SK-N-SH treated with all-trans-retinoic acid at 6 μM for 48 hours (cell line): ENCODE measurements at regions not wholly inside any gene's neighbourhood (a gene's known extent, or its start where the extent isn't known, plus 50 kb on each side); places are given as distances from the start of the nearest gene placed in this dataset.

ENCODE experiments used
- ATAC-seq: fragments of 200-7000 bp; cut with Tn5 transposase; 3 replicates; pipeline ENCODE4 v1.9.1; 2020; ENCODE audit warnings: mild to moderate bottlenecking, moderate library complexity
- ARNTL ChIP-seq: fragments of 450-650 bp; formaldehyde crosslinking; IDR thresholded peaks from 2 replicates; pipeline ENCODE4 v1.5.0; 2020; ENCODE audit warnings: low read depth, mild to moderate bottlenecking, moderate library complexity, borderline replicate concordance
- BACH2 ChIP-seq: fragments of 250-450 bp; sonication (Bioruptor Pico); IDR thresholded peaks from 2 replicates; pipeline ENCODE4 v1.9.0; 2021; ENCODE audit warnings: mild to moderate bottlenecking, borderline replicate concordance
- CSDC2 ChIP-seq: fragments of 250-450 bp; sonication (Bioruptor Pico); IDR thresholded peaks from 2 replicates; pipeline ENCODE4 v1.5.0; 2020; ENCODE audit warnings: mild to moderate bottlenecking, moderate library complexity
- CSRNP3 ChIP-seq: fragments of 250-450 bp; sonication (Bioruptor Pico); IDR thresholded peaks from 2 replicates; pipeline ENCODE4 v1.5.1; 2021; ENCODE audit warnings: mild to moderate bottlenecking, moderate library complexity
- GLIS3 ChIP-seq: fragments of 250-450 bp; sonication (Bioruptor Pico); IDR thresholded peaks from 2 replicates; pipeline ENCODE4 v1.5.0; 2020; ENCODE audit warnings: mild to moderate bottlenecking, moderate library complexity
- ISL1 ChIP-seq: fragments of 250-450 bp; sonication (Bioruptor Pico); IDR thresholded peaks from 2 replicates; pipeline ENCODE4 v2.1.2; 2022; ENCODE audit warnings: mild to moderate bottlenecking, moderate library complexity
- OSR1 ChIP-seq: fragments of 250-450 bp; sonication (Bioruptor Pico); IDR thresholded peaks from 2 replicates; pipeline ENCODE4 v1.8.0; 2022; ENCODE audit warnings: moderate library complexity, mild to moderate bottlenecking, inconsistent platforms
- PATZ1 ChIP-seq: fragments of 250-450 bp; sonication (Bioruptor Pico); IDR thresholded peaks from 2 replicates; pipeline ENCODE4 v1.8.0; 2020; ENCODE audit warnings: mild to moderate bottlenecking, moderate library complexity, borderline replicate concordance
- POU6F1 ChIP-seq: fragments of 250-450 bp; sonication (Bioruptor Pico); IDR thresholded peaks from 2 replicates; pipeline ENCODE4 v1.8.0; 2021; ENCODE audit warnings: low read depth, mild to moderate bottlenecking, moderate library complexity, borderline replicate concordance
- PPARA ChIP-seq: fragments of 250-450 bp; sonication (Bioruptor Pico); IDR thresholded peaks from 2 replicates; pipeline ENCODE4 v1.5.0; 2020; ENCODE audit warnings: mild to moderate bottlenecking, borderline replicate concordance
- RARB ChIP-seq: fragments of 250-450 bp; sonication (Bioruptor Pico); IDR thresholded peaks from 2 replicates; pipeline ENCODE4 v1.8.0; 2021; ENCODE audit warnings: mild to moderate bottlenecking, moderate library complexity
- SNAI2 ChIP-seq: fragments of 250-450 bp; sonication (Bioruptor Pico); IDR thresholded peaks from 2 replicates; pipeline ENCODE4 v1.5.0; 2020; ENCODE audit warnings: mild to moderate bottlenecking, moderate library complexity
- TCF4 ChIP-seq: fragments of 250-450 bp; sonication (Bioruptor Pico); IDR thresholded peaks from 2 replicates; pipeline ENCODE4 v1.8.0; 2021; ENCODE audit warnings: mild to moderate bottlenecking, moderate library complexity, borderline replicate concordance
- TOX ChIP-seq: fragments of 250-450 bp; sonication (Bioruptor Pico); IDR thresholded peaks from 2 replicates; pipeline ENCODE4 v1.8.0; 2021; ENCODE audit warnings: mild to moderate bottlenecking, moderate library complexity, borderline replicate concordance
- TSHZ2 ChIP-seq: fragments of 250-450 bp; sonication (Bioruptor Pico); IDR thresholded peaks from 2 replicates; pipeline ENCODE4 v1.5.0; 2020; ENCODE audit warnings: mild to moderate bottlenecking, moderate library complexity
- ZC3H10 ChIP-seq: fragments of 250-450 bp; sonication (Bioruptor Pico); IDR thresholded peaks from 2 replicates; pipeline ENCODE4 v1.5.1; 2021; ENCODE audit warnings: mild to moderate bottlenecking, moderate library complexity
- ZFP3 ChIP-seq: fragments of 250-450 bp; sonication (Bioruptor Pico); IDR thresholded peaks from 2 replicates; pipeline ENCODE4 v1.5.0; 2020; ENCODE audit warnings: mild to moderate bottlenecking, moderate library complexity
- ZFP30 ChIP-seq: fragments of 450-650 bp; formaldehyde crosslinking; IDR thresholded peaks from 2 replicates; pipeline ENCODE4 v1.5.0; 2022; ENCODE audit warnings: mild to moderate bottlenecking, moderate library complexity
- ZNF565 ChIP-seq: fragments of 450-650 bp; formaldehyde crosslinking; conservative IDR thresholded peaks from 2 replicates; pipeline ENCODE4 v1.5.0; 2020; ENCODE audit warnings: low read depth, mild to moderate bottlenecking, moderate library complexity
- ZNF70 ChIP-seq: fragments of 450-650 bp; formaldehyde crosslinking; IDR thresholded peaks from 2 replicates; pipeline ENCODE4 v1.5.0; 2020; ENCODE audit warnings: mild to moderate bottlenecking, moderate library complexity
- ZNF8 ChIP-seq: fragments of 450-650 bp; formaldehyde crosslinking; IDR thresholded peaks from 2 replicates; pipeline ENCODE4 v1.5.0; 2020; ENCODE audit warnings: mild to moderate bottlenecking, moderate library complexity

- ATAC-seq = no peak
These were observed 101.5 kb upstream of the CDH5 start for GRCh38 chr16:66265048-66265415.

GRCh38 chr16:66264311-66265047 is 102.0 kb upstream of the CDH5 start:
- TF ChIP-seq POU6F1 (CRISPR knock-in tag) = no peak
- no peak for TF ChIP-seq TCF4 (CRISPR knock-in tag)
- TF ChIP-seq CSRNP3 = no peak
- TF ChIP-seq RARB (CRISPR knock-in tag) = no peak
- no peak for TF ChIP-seq PATZ1 (CRISPR knock-in tag)
- no peak for TF ChIP-seq CSDC2 (CRISPR knock-in tag)
- TF ChIP-seq PPARA (CRISPR knock-in tag) = no peak
- no peak for TF ChIP-seq ZFP3
- TF ChIP-seq TOX (CRISPR knock-in tag) = no peak
- no peak for TF ChIP-seq OSR1 (CRISPR knock-in tag)
- TF ChIP-seq ISL1 (CRISPR knock-in tag) = no peak
- no peak for TF ChIP-seq ZNF70 (CRISPR knock-in tag)
- TF ChIP-seq ARNTL (CRISPR knock-in tag) = no peak
- no peak for TF ChIP-seq ZC3H10 (CRISPR knock-in tag)
- TF ChIP-seq, all 23 proteins: peak for 0
- no peak for ATAC-seq

More at GRCh38 chr16:66265048-66265415, 101.5 kb upstream of the CDH5 start:
- TF ChIP-seq ISL1 (CRISPR knock-in tag) (no peak), ZFP3 (no peak), ZNF8 (CRISPR knock-in tag) (no peak), ZNF565 (CRISPR knock-in tag) (no peak), RARB (CRISPR knock-in tag) (no peak), ZFP30 (no peak), GLIS3 (no peak), SNAI2 (CRISPR knock-in tag) (no peak), CSDC2 (CRISPR knock-in tag) (no peak), PATZ1 (CRISPR knock-in tag) (no peak), TCF4 (CRISPR knock-in tag) (no peak)

- ATAC-seq = no peak
- TF ChIP-seq GLIS3 (no peak), ZNF70 (CRISPR knock-in tag) (no peak), CSDC2 (CRISPR knock-in tag) (no peak), SNAI2 (CRISPR knock-in tag) (no peak), CSRNP3 (no peak), OSR1 (CRISPR knock-in tag) (no peak), RARB (CRISPR knock-in tag) (no peak), POU6F1 (CRISPR knock-in tag) (no peak), ARNTL (CRISPR knock-in tag) (no peak), TSHZ2 (CRISPR knock-in tag) (no peak), BACH2 (no peak), ZFP3 (no peak), ZNF8 (CRISPR knock-in tag) (no peak), TCF4 (CRISPR knock-in tag) (no peak)
These were observed 102.5 kb upstream of the CDH5 start for GRCh38 chr16:66263973-66264310.
